ENCODE measurements at regions not wholly inside any gene's neighbourhood (a gene's known extent, or its start where the extent isn't known, plus 50 kb on each side); places are given as distances from the start of the nearest gene placed in this dataset.

- TF ChIP-seq CTCF (IDR thresholded peaks at IDR 0.05 in 2 of 3, conservative IDR thresholded peaks at IDR 0.05 in 1 of 3; ENCODE audit: borderline replicate concordance in 1 of 3, insufficient read depth in 1 of 3, low read depth in 2 of 3, low read length in 2 of 3) (no peak), POLR2A (IDR thresholded peaks at IDR 0.05; ENCODE audit: borderline replicate concordance, extremely low read depth, insufficient read depth, insufficient read length) (no peak), POLR2AphosphoS5 (IDR thresholded peaks at IDR 0.05; ENCODE audit: low read depth, low read length) (peak; percentile 51), EZH2 (IDR thresholded peaks at IDR 0.05) (no peak), RAD21 (IDR thresholded peaks at IDR 0.05; ENCODE audit: low read depth) (no peak; the same call in 1 of the 2 replicates), SP1 (IDR thresholded peaks at IDR 0.05; ENCODE audit: low read depth) (peak; percentile 87), ZBTB33 (IDR thresholded peaks at IDR 0.05; ENCODE audit: extremely low read depth, insufficient replicate concordance, low read length) (peak; percentile 47)
These were observed 434.7 kb downstream of the BCKDHB start for GRCh38 chr6:80541181-80541580.
